Adipocyte (in vitro differentiated cells): ENCODE measurements at regions not wholly inside any gene's neighbourhood (a gene's known extent, or its start where the extent isn't known, plus 50 kb on each side); places are given as distances from the start of the nearest gene placed in this dataset.

Experiments used
- DNase-seq: peaks from one replicate; pipeline ENCODE4 v3.0.0-alpha.2; 2015; ENCODE audit warnings: low read depth
- H3K27me3 ChIP-seq: replicated peaks from 2 replicates; pipeline ENCODE4 v1.7.0; 2013; ENCODE audit warnings: mild to moderate bottlenecking, low read length, moderate library complexity; ENCODE audit not compliant: control insufficient read depth, insufficient read depth
- H3K36me3 ChIP-seq: 2 replicates; pipeline ENCODE4 v1.7.0; 2013; ENCODE audit warnings: low read length, mild to moderate bottlenecking, moderate library complexity; ENCODE audit not compliant: control insufficient read depth, insufficient read depth, severe bottlenecking
- H3K4me1 ChIP-seq: 2 replicates; pipeline ENCODE4 v1.7.0; 2013; ENCODE audit warnings: mild to moderate bottlenecking, low read length, moderate library complexity; ENCODE audit not compliant: control insufficient read depth, insufficient read depth
- H3K4me3 ChIP-seq: 2 replicates; pipeline ENCODE4 v1.7.0; 2013; ENCODE audit warnings: mild to moderate bottlenecking, low read length, moderate library complexity
- H3K9ac ChIP-seq: 2 replicates; pipeline ENCODE4 v1.7.0; 2013; ENCODE audit warnings: mild to moderate bottlenecking, low read length, moderate library complexity
- H3K9me3 ChIP-seq: 2 replicates; pipeline ENCODE4 v1.7.0; 2013; ENCODE audit warnings: mild to moderate bottlenecking, low read length, moderate library complexity; ENCODE audit not compliant: control insufficient read depth

DNA sequence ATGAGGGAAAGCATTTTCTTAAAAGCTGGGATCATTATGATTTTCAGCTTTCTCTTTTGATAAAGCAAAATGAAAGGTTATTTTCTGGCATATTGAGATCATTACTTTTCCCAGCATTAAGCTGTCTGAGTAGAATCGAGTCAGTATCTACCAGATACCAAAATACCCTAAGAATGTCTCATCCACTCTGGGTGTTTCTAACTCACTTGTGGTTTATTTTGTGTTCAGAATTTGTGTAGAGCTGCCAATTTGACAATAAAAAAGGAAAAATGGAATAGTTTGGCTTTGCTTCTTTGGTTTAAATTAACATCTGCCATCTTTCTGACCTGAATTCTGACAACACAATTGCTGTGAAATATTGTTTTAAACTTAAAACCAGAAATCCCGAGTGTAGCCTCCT lies 438.7 kb upstream of the ARGLU1 start:
- no peaks in the 10 kb centered on the region for H3K27me3 ChIP-seq
- peak overlapping the region; percentile 8 for H3K4me3 ChIP-seq
- H3K9ac ChIP-seq, result no peak overlapping the region
- peak; percentile 22 for DNase-seq
- no peaks in the 10 kb centered on the region for H3K9me3 ChIP-seq
- no peaks in the 10 kb centered on the region for H3K36me3 ChIP-seq
- peaks cover 9% of the 10 kb centered on the region for H3K4me1 ChIP-seq

- Histone ChIP-seq H3K4me1 (peaks cover 9% of the 10 kb centered on the region), H3K27me3 (no peaks in the 10 kb centered on the region), H3K4me3 (no peak overlapping the region)
Observed at GRCh38 chr13:107005577-107005976, 437.6 kb upstream of the ARGLU1 start.

GRCh38 chr13:107003911-107004310 lies 436.0 kb upstream of the ARGLU1 start:
- H3K4me3 ChIP-seq, result no peak overlapping the region
- H3K9me3 ChIP-seq, result no peaks in the 10 kb centered on the region
- H3K36me3 ChIP-seq, result no peaks in the 10 kb centered on the region
- DNase-seq, result no peak
- no peaks in the 10 kb centered on the region for H3K27me3 ChIP-seq
- H3K4me1 ChIP-seq, result peaks cover 5% of the 10 kb centered on the region
- no peak overlapping the region for H3K9ac ChIP-seq

More at GRCh38 chr13:107005577-107005976, 437.6 kb upstream of the ARGLU1 start:
- DNase-seq, result no peak
- no peaks in the 10 kb centered on the region for H3K9me3 ChIP-seq
- no peaks in the 10 kb centered on the region for H3K36me3 ChIP-seq
- no peak overlapping the region for H3K9ac ChIP-seq

GRCh38 chr13:106998664-106999063 lies 430.7 kb upstream of the ARGLU1 start:
- H3K4me1 ChIP-seq, result no peaks in the 10 kb centered on the region
- H3K27me3 ChIP-seq, result no peaks in the 10 kb centered on the region
- H3K9ac ChIP-seq, result no peak overlapping the region
- H3K36me3 ChIP-seq, result no peaks in the 10 kb centered on the region
- DNase-seq, result no peak
- no peak overlapping the region for H3K4me3 ChIP-seq
- no peaks in the 10 kb centered on the region for H3K9me3 ChIP-seq

GRCh38 chr13:106997696-106998095 lies 429.8 kb upstream of the ARGLU1 start:
- Histone ChIP-seq H3K9me3 (no peaks in the 10 kb centered on the region), H3K4me3 (no peak overlapping the region), H3K36me3 (no peaks in the 10 kb centered on the region), H3K9ac (no peak overlapping the region), H3K4me1 (no peaks in the 10 kb centered on the region), H3K27me3 (no peaks in the 10 kb centered on the region)
- DNase-seq, result peak; percentile 1

GRCh38 chr13:106996867-106997618 lies 429.1 kb upstream of the ARGLU1 start:
- Histone ChIP-seq H3K9ac (no peak overlapping the region), H3K9me3 (no peaks in the 10 kb centered on the region), H3K4me1 (no peaks in the 10 kb centered on the region), H3K27me3 (no peaks in the 10 kb centered on the region), H3K4me3 (no peak overlapping the region), H3K36me3 (no peaks in the 10 kb centered on the region)
- peak; percentile 54 for DNase-seq

- Histone ChIP-seq H3K4me3 (no peak overlapping the region), H3K4me1 (peaks cover 27% of the 10 kb centered on the region), H3K36me3 (no peaks in the 10 kb centered on the region), H3K9me3 (no peaks in the 10 kb centered on the region), H3K27me3 (no peaks in the 10 kb centered on the region), H3K9ac (no peak overlapping the region)
- peak; percentile 60 for DNase-seq
Observed at GRCh38 chr13:106990594-106990993, 422.7 kb upstream of the ARGLU1 start.

- Histone ChIP-seq H3K27me3 (no peaks in the 10 kb centered on the region), H3K9ac (no peak overlapping the region), H3K9me3 (no peaks in the 10 kb centered on the region), H3K36me3 (no peaks in the 10 kb centered on the region), H3K4me3 (no peak overlapping the region), H3K4me1 (peaks cover 27% of the 10 kb centered on the region)
- peak; percentile 60 for DNase-seq
Observed at GRCh38 chr13:106989876-106990275, 421.9 kb upstream of the ARGLU1 start.

DNA sequence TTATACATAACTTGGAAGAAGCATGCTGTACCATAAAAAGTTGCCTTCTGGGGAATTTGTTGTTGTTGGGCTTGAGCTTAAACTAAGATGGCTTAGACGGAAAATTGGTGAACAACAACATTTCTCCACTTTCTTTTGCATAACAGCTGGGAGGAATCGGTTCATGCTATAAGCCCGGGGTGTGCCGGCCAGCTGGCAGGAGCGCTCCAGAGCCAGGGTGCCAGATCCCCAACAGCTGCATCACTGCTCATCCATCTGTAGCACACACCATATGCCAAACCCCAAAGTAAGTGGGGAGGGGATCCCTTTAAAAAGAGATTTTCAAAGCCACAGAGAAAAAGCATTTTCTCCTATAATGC lies 419.5 kb upstream of the ARGLU1 start:
- Histone ChIP-seq H3K4me3 (no peak overlapping the region), H3K9ac (no peak overlapping the region), H3K36me3 (no peaks in the 10 kb centered on the region), H3K4me1 (peaks cover 27% of the 10 kb centered on the region), H3K27me3 (no peaks in the 10 kb centered on the region), H3K9me3 (no peaks in the 10 kb centered on the region)
- DNase-seq, result no peak

- H3K4me3 ChIP-seq, result no peak overlapping the region
- no peak overlapping the region for H3K9ac ChIP-seq
- H3K27me3 ChIP-seq, result no peaks in the 10 kb centered on the region
- peaks cover 27% of the 10 kb centered on the region for H3K4me1 ChIP-seq
- DNase-seq, result no peak
- no peaks in the 10 kb centered on the region for H3K36me3 ChIP-seq
- H3K9me3 ChIP-seq, result no peaks in the 10 kb centered on the region
Observed at GRCh38 chr13:106986687-106987426, 418.9 kb upstream of the ARGLU1 start.

GRCh38 chr13:106986033-106986484 lies 418.1 kb upstream of the ARGLU1 start:
- Histone ChIP-seq H3K9ac (no peak overlapping the region), H3K4me3 (peak overlapping the region; percentile 16), H3K9me3 (no peaks in the 10 kb centered on the region), H3K27me3 (no peaks in the 10 kb centered on the region), H3K4me1 (peaks cover 27% of the 10 kb centered on the region), H3K36me3 (no peaks in the 10 kb centered on the region)
- peak; percentile 38 for DNase-seq
